HEK293T (cell line): ENCODE measurements at regions not wholly inside any gene's neighbourhood (a gene's known extent, or its start where the extent isn't known, plus 50 kb on each side); places are given as distances from the start of the nearest gene placed in this dataset.

ENCODE experiments used
- BHLHE40 ChIP-seq: fragments of 450-650 bp; IDR thresholded peaks from 2 replicates; pipeline ENCODE4 v1.6.1; 2016; ENCODE audit warnings: mild to moderate bottlenecking, moderate library complexity, borderline replicate concordance
- FOXA1 ChIP-seq: fragments of 450-650 bp; IDR thresholded peaks from 2 replicates; pipeline ENCODE4 v1.6.1; 2016; ENCODE audit warnings: mild to moderate bottlenecking
- FOXM1 ChIP-seq: fragments of 450-650 bp; IDR thresholded peaks from 2 replicates; pipeline ENCODE4 v1.6.1; 2017; ENCODE audit warnings: mild to moderate bottlenecking, borderline replicate concordance
- PKNOX1 ChIP-seq: fragments of 450-650 bp; IDR thresholded peaks from 2 replicates; pipeline ENCODE4 v1.6.1; 2016
- SP1 ChIP-seq: fragments of 450-650 bp; IDR thresholded peaks from 2 replicates; pipeline ENCODE4 v1.6.1; 2017
- SUZ12 ChIP-seq: fragments of 450-650 bp; IDR thresholded peaks from 2 replicates; pipeline ENCODE4 v1.6.1; 2016; ENCODE audit warnings: mild to moderate bottlenecking
- TARDBP ChIP-seq: fragments of 450-650 bp; IDR thresholded peaks from 2 replicates; pipeline ENCODE4 v1.6.1; 2016

DNA sequence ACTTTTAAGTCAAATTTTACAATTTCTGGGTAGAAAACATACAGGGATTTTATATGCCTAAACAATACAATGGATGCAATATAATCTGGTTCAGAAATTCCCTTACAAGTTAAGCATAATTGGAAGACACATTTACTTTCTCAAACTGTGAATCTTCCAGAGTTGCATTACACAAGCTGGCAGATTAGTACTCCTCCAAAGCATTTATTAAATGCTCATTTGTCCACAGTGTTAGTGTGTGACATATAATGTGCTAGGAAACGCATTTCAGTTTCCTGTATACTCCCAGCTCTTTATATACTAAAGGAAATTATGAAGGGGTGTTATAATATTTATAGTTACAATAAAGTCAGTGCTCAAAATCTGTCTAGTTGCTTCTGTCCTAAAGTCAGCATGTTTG is 239.0 kb upstream of the FIGN start:
- no peak for TF ChIP-seq FOXA1
- no peak for TF ChIP-seq BHLHE40
- TF ChIP-seq SUZ12 = no peak
- no peak for TF ChIP-seq FOXM1
- no peak for TF ChIP-seq TARDBP
- no peak for TF ChIP-seq PKNOX1
- no peak for TF ChIP-seq SP1
